ENCODE measurements at regions not wholly inside any gene's neighbourhood (a gene's known extent, or its start where the extent isn't known, plus 50 kb on each side); places are given as distances from the start of the nearest gene placed in this dataset.

DNA sequence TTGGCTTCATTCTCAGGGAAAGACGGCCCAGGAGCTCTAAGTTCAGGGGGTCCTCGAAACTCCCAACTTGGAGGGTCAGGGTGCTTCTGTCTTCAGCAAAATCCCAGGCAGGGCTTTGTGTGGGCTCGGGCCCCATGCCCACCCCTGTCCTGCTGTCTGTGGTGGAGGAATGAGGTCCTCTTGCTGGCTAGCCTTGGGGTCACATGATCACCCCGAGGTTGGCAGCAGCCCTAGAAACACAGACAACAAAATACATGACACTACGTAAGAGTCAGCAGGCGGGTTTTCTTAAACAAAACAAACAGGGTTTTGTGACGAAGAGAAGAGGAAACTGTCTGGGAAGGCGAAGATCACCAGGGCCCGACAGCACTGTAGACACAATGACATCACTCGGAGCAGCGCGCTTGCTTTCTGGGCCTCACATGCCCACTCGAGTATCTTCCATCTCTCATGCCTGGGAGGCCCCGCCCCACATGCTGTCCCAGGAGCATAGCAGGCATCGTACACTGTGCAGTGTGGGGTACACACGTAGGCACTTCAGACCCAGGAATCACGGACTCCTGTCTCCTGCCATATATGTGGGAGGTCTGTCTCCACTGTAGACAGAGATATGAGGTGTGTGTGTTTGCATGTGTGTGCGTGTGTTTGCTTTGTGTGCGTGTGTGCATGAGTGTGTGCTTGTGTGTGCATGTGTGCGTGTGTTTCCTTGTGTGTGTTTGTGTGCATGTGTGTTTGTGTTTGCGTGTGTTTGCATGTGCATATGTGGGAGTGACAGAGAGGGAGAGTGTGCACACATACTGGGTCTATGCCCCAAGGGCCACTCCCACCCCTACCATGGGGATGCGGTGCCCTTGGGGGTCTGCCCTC lies 94.7 kb downstream of the SIK1 start:
- DNase-seq, result no peak

DNA sequence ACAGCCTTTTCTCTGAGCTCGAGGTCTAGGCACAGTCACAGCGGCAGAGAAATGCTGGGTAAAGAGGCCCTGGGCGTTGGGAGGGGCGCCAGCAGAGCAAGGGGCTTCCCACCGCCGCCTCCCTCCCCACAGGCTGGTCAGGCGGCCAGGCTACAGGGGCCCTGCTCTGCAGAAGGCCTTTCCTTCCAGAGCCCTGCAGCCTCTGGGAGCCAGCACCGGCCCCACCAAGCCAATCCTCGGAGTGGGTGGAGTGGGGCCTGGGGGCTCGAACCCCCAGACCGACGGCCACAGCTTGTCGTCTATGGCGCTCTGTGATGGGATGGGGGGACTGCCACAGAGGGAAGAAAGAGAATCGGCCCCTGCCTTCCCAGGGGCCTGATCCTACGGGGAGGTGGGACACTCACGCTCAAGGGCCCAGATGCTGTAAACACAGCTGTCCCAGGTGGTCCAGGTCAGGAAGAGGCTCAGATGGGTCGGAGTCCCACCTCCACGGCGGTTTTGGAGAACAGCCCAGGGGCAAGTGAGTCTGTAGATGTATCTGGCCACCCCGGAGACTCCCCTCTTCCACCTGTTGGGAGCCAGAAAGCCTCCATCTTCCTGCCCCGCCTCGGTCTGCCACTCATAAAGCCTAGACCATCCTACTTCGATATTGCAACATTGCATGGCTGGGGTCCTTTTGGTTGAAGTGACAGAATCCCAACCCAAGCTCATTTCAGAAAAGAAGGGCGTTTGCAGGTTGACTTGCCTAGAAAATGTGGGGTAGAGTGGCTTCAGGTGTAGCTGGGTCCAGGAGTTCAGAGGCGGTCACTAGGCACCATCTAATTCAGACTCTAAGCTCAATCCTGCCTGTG lies 95.6 kb downstream of the SIK1 start:
- DNase-seq, result no peak

- no peak for DNase-seq
These were observed 96.5 kb downstream of the SIK1 start for GRCh38 chr21:43330306-43330881.

- DNase-seq, result no peak
These were observed 97.1 kb downstream of the SIK1 start for GRCh38 chr21:43329711-43330269.

DNA sequence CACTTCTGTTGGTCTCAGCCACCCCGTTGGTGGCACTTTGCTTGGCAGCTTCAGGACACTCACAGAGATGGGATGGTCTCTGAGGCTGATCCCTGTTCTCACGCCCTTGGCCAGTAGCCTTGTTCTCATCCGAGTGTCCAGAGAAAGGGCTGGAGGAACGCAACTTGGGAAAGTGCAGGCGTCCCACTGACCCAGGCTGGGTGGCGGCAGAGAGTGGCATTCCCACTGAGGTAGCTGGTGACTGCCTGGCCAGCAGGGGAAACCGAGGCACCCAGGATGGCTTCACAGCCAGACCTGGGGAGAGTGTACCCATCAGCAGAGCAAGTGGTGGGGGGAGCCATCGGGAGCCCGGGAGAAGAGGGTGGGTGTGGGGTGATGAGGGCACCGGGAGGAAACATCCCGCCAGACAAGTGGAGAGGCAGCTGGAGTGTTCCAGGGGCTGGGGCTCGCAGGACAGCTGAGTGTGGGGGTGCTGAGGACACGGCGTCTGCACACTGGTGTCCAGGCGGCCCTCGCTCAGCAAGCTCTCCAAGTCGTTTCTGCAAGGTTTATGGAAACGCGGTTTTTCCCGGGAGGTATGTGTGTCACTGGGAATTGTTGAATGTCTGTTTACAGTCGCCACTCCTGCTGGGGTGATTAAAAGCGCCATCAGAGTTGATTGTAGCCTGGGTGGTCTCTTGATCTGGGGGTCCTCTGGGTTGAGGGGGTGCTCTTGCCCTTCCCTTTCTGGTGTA lies 97.8 kb downstream of the SIK1 start:
- no peak for DNase-seq

GRCh38 chr21:43328185-43328957 lies 98.6 kb downstream of the SIK1 start:
- no peak for DNase-seq

DNA sequence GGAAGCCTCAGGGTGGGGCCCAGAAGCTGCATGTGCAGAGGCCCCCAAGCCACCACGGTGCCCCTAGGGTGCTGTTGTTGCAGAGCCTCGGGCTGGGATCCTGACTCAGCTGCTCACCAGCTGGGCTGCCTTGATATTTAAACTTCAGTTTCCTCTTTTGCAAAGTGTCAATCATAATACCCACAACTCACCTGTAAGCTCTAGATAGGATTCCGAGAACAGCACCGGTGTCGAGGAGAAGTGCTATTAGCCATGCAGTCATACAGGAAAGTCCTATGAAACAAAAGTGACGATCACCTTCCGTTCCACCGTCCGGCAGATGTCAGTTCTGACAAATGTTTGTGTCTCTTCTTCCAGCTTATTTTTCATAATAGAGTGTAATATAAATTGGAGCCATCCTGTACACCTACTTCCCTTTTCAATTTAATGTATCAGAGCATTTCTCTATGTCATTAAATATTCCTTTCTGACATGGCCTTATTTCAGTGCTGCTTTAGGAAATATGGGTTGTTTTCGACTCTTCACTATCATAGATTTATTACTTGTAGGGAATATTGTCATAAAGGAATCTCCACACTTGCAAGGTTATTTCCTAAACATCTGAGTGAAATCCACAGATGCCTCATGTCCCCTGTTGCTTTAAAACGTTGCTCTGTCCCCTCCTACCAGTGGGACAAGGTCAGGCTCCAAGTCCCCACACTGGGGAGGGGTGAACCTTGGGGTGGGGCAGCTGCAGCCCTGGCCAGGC lies 100.8 kb downstream of the SIK1 start:
- no peak for DNase-seq

DNA sequence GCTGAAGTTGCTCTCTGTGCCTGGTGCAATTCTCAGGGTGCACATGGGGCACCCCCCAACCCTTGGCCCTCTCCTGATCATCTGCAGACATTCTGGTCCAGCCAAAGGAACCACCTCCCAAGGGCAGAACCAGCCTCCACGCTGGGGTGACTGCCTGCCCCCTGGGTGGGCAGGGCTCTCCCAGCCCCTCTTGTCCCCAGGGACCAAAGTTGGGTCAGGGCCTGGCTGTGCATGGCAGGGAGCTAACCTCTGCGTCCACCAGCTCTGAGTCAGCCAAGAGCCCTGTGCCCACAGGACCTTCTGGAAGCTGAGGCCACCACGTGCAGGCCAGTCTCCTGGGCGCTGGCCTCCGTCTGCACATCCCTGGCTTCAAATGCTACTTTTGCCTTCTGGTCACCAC lies 101.9 kb downstream of the SIK1 start:
- no peak for DNase-seq

GRCh38 chr21:43324596-43324995 lies 102.3 kb downstream of the SIK1 start:
- DNase-seq, result no peak

DNA sequence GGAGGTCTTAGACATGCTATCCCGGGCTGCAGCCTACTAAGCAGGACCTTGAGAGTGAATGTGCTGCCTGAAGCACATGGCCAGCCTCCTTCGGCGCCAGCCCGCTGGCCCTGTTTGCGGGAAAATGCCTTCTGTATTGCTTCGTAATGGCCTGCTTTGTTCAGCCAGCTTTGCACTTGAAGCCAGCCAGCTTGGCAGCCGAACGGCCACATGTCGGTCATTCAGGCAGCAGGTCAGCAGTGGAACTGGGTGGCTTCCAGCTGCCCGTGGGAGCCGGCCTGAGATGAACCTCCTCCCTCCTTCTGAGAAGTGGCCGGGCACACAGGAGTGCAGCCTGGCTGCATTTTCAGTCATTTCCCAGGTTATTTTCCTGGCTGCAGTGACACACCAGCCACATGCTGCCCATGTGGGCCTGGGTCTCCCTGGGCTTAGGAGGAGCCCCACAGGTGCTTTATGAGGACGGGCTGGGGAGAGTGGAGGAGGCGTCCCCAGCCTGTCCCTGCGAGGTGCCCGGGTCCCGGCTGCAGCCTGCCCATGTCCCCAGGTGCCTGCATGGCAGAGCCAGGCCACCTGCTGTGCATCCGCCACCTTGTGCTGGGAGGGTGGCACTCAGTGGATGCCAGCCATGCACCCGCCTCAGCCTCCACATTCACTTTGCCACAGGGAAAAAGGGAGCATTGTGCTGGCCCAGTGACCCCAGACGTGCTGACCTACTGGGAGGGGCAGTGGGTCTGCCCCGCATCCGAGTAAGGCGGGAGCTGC lies 103.5 kb downstream of the SIK1 start:
- DNase-seq, result no peak

DNA sequence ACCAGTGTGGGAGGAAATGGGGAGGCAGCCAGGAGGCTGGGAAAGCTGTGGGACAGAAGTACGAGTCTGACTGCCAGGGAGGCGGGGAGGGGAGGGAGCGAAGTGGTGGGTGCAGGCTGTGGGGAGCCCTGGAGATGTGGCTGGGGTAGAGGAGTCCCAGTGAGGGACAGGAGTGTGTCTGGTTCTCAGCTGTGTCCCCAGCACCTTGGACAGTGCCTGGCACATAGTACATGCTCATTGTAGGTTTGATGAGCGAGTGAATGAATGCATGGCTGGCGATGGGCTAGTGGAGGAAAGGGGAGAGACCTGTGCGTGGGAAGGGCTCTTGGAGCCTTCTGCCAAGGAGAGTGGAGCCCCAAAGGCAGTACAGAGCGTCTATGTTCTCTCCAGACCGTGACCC lies 104.1 kb downstream of the SIK1 start:
- no peak for DNase-seq

DNA sequence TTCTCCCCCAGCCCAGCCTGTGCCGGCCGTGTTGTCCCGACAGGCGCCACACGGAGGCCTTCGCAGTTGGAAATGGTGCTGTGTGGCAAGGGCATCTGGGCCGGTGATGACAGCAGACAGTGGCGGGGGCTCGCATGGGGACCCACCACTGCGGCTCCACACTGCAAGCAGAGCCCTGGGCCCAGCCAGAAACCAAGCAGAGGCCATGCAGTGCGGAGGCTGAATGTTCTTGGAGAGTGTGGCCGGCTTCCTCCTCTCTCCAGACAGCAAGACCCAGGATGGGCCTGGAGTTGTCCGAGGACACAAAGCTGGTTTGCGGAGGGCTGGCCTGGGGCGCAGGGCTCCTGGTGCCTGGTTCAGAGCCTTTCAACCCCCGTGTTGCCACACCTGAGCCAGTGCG lies 104.6 kb downstream of the SIK1 start:
- no peak for DNase-seq

DNA sequence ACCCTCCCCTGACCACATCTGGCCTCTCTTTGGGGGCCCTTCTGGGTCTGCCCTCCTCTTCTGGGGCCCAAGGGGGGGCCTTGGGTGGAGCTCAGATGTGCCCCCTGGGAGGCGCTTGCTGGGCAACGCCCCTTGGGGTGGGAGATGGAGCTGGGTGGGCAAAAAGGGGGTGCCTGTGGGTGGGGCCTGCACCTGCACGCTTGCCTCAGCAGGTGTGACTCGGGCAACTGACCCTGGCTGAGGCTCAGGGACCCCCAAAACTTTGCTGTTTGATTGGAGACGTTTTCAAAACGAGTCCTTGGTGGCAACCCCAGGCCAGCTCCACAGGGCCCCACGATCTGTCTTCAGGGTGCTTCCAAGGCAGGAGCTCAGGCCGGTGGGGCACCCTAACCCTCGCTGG lies 105.3 kb downstream of the SIK1 start:
- DNase-seq, result no peak

GRCh38 chr21:43321111-43321510 lies 105.8 kb downstream of the SIK1 start:
- DNase-seq, result no peak

- DNase-seq, result no peak
These were observed 106.4 kb downstream of the SIK1 start for GRCh38 chr21:43320526-43320925.

DNA sequence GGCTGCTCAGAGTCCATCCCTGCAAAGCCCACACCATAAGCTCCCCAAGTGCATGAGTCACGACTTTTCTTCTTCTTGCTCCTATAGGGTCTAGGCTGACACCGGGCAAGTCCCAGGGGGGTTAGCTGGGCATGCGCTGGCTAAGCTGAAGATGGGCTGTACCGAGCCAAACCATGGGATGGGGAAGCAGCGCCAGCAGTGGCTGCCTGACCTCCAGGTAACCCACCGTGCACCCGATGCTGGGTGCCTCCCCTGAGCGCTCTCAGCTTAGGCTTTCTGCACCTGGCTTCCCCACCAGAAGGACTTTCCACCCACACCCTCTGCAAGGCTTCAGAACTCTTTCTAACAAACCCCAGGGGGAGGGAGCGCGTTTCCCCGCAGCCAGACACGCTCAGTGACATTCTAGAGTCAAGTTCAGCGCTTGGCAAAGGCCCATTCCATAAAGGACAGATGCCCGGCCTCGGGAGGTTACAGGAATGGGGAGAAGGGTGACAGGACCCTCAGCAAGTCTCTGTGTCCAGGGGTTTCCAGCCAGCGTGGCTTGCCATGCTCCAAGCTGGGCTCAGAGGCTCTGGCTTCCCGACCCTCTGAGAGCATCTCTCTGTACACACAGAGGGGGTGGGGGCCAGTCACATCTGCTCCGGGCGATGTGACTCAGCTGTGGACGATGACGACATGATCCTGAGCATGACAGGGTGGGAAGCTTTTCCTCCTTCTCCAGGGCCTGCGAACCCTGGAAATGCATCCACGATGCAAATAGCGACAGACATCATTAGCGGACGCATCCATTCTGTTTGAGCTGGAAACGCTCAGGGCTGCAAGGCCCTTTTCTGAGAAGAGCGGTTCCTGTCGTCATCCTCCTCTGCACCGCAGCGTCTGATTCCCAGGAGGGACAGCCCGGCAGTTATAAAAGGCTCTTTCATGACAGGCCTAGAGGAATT lies 107.8 kb downstream of the SIK1 start:
- no peak for DNase-seq

DNA sequence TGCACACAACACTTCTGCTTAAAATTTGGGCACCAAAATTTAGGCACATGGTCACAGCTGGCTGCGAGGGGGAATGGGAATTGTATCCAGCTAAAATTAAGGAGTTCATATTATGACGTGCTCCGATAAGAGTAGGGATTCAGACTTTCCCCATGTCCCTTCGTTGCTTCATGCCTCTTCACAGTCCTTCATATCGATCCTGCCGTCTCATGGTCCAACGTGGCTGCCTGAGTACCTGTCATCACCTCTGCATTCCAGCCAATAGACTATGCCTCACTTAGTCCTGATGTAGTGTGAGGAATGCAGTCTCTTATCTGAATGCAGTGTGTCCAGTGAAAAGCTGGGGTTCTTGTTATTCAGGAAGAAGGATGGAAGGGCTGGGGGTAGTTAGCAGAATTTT lies 108.6 kb downstream of the SIK1 start:
- no peak for DNase-seq

DNA sequence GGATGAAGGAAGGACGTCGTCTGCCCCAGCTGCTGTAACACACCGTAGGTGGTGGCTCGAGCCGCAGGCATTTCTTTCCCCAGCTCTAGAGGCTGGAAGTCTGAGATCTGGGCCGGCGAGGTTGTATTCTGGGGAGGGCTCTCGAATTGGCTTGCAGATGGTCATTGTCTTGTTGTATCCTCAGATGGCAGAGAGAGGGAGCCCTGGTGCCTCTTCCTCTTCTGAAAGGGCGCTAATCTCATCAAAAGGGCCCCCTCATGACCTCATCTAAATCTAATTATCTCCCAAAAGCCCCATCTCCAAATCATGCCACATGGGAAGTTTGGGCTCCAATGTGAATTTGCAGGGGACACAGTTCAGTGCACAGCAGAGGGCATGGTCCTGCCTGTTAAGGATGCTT lies 109.0 kb downstream of the SIK1 start:
- no peak for DNase-seq

GRCh38 chr21:43317254-43317748 lies 109.6 kb downstream of the SIK1 start:
- no peak for DNase-seq
